PC-9 (cell line): ENCODE measurements at regions not wholly inside any gene's neighbourhood (a gene's known extent, or its start where the extent isn't known, plus 50 kb on each side); places are given as distances from the start of the nearest gene placed in this dataset.

Experiments
- EZH2 ChIP-seq: fragments of 200-600 bp; sonication (generic); IDR thresholded peaks from 2 replicates; pipeline ENCODE4 v1.8.0; 2017; ENCODE audit warnings: antibody characterized with exemption, low read depth
- TF ChIP-seq, protein P1 (sequence below): fragments of 200-600 bp; sonication (generic); conservative IDR thresholded peaks from 2 replicates; pipeline ENCODE4 v1.6.1; 2017; ENCODE audit warnings: mixed run types, antibody characterized with exemption, mild to moderate bottlenecking, moderate library complexity

DNA sequence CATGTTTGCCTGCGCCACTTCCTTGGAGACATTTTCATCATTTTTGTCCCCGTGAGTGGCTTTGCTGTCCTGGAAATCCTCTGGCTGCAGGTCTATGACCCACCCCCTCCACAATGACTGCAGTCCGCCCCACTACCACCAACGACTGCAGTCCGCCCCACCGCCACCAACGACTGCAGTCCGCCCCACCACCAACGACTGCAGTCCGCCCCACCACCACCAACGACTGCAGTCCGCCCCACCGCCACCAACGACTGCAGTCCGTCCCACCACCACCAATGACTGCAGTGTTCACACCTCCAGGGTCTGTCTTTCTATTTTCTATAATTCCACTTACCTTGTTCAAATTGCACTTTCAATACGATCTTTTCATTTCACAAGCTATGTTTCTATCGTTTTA, 820.7 kb upstream of the SALL3 start:
- no peak for TF ChIP-seq EZH2
- TF ChIP-seq, protein P1, sequence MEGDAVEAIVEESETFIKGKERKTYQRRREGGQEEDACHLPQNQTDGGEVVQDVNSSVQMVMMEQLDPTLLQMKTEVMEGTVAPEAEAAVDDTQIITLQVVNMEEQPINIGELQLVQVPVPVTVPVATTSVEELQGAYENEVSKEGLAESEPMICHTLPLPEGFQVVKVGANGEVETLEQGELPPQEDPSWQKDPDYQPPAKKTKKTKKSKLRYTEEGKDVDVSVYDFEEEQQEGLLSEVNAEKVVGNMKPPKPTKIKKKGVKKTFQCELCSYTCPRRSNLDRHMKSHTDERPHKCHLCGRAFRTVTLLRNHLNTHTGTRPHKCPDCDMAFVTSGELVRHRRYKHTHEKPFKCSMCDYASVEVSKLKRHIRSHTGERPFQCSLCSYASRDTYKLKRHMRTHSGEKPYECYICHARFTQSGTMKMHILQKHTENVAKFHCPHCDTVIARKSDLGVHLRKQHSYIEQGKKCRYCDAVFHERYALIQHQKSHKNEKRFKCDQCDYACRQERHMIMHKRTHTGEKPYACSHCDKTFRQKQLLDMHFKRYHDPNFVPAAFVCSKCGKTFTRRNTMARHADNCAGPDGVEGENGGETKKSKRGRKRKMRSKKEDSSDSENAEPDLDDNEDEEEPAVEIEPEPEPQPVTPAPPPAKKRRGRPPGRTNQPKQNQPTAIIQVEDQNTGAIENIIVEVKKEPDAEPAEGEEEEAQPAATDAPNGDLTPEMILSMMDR, result no peak
